OCI-LY3 (cell line): ENCODE measurements at regions not wholly inside any gene's neighbourhood (a gene's known extent, or its start where the extent isn't known, plus 50 kb on each side); places are given as distances from the start of the nearest gene placed in this dataset.

Experiments
- H2AFZ ChIP-seq: fragments of 200-600, 300-600 bp; shearing (Covaris generic); 2 replicates; pipeline ENCODE4 v1.6.0; 2014; ENCODE audit warnings: antibody characterized with exemption, low read depth, low read length
- H3K27ac ChIP-seq: fragments of 200-600, 300-600 bp; sonication (generic); 2 replicates; pipeline ENCODE4 v1.5.1; 2014; ENCODE audit warnings: mild to moderate bottlenecking, low read length, moderate library complexity, mixed read lengths
- H3K27me3 ChIP-seq: fragments of 200-600, 300-600 bp; sonication (generic); 2 replicates; pipeline ENCODE4 v1.6.1; 2014; ENCODE audit warnings: low read depth, low read length, mixed read lengths
- H3K36me3 ChIP-seq: fragments of 200-600, 300-600 bp; sonication (generic); replicated peaks from 2 replicates; pipeline ENCODE3; 2014; ENCODE audit warnings: low read depth, low read length, mixed read lengths
- H3K4me1 ChIP-seq: fragments of 300-600, 200-600 bp; sonication (generic); 2 replicates; pipeline ENCODE4 v1.6.1; 2014; ENCODE audit warnings: low read length, mixed read lengths
- H3K4me2 ChIP-seq: fragments of 200-600, 300-600 bp; sonication (generic); 2 replicates; pipeline ENCODE4 v1.6.1; 2014; ENCODE audit warnings: low read length, mixed read lengths
- H3K4me3 ChIP-seq: fragments of 300-600, 200-600 bp; sonication (generic); 2 replicates; pipeline ENCODE4 v1.5.1; 2014; ENCODE audit warnings: antibody characterized with exemption, mild to moderate bottlenecking, low read length, moderate library complexity
- H3K79me2 ChIP-seq: fragments of 300-600, 200-600 bp; shearing (Covaris generic); 2 replicates; pipeline ENCODE4 v1.6.1; 2014; ENCODE audit warnings: mild to moderate bottlenecking, low read length, mixed read lengths
- H3K9ac ChIP-seq: fragments of 300-600, 200-600 bp; shearing (Covaris generic); 2 replicates; pipeline ENCODE4 v1.6.0; 2014; ENCODE audit warnings: mild to moderate bottlenecking, low read length, moderate library complexity
- H3K9me3 ChIP-seq: fragments of 200-600, 300-600 bp; shearing (Covaris generic); 2 replicates; pipeline ENCODE4 v1.6.1; 2014; ENCODE audit warnings: low read length, mixed read lengths; ENCODE audit not compliant: insufficient read depth
- H4K20me1 ChIP-seq: fragments of 200-600, 300-600 bp; sonication (generic); 2 replicates; pipeline ENCODE4 v1.6.1; 2016; ENCODE audit warnings: low read length, mixed read lengths; ENCODE audit not compliant: insufficient read depth
- EZH2phosphoT487 ChIP-seq: fragments of 200-600 bp; shearing (Covaris generic); IDR thresholded peaks from 2 replicates; pipeline ENCODE4 v1.6.1; 2018; ENCODE audit warnings: antibody characterized with exemption, mixed run types, low read depth
- TF ChIP-seq, protein P1 (sequence below): fragments of 200-600, 300-600 bp; sonication (generic); IDR thresholded peaks from 2 replicates; pipeline ENCODE4 v1.5.1; 2014; ENCODE audit warnings: antibody characterized with exemption, low read length, low read depth

DNA sequence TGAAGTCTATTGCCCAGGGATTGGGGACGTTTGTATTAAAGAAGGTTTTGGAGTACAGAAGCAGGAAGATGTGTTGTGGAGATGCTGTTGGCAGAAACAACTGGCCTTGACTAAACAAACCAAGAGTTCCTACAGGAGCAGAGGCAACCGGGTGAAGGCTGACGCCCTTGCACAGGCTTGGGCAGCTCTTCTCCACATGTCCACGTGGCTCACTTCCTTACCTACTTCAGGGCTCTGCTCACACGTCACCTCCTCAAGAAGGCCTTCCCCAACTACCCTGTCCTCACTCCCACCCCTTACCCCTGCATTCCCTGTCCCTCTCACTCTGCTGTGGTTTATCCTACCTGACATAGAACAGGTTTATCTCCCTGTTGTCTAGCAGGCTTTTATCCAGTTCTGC is 59.9 kb upstream of the JAZF1 start:
- H3K4me2 ChIP-seq, result no peak overlapping the region
- H4K20me1 ChIP-seq, result no peaks in the 10 kb centered on the region
- H3K4me1 ChIP-seq, result peaks cover 9% of the 10 kb centered on the region
- no peak overlapping the region for H2AFZ ChIP-seq
- H3K4me3 ChIP-seq, result no peak overlapping the region
- H3K9me3 ChIP-seq, result no peaks in the 10 kb centered on the region
- no peak overlapping the region for H3K27ac ChIP-seq
- no peaks in the 10 kb centered on the region for H3K27me3 ChIP-seq
- no peak overlapping the region for H3K9ac ChIP-seq
- TF ChIP-seq, protein P1, sequence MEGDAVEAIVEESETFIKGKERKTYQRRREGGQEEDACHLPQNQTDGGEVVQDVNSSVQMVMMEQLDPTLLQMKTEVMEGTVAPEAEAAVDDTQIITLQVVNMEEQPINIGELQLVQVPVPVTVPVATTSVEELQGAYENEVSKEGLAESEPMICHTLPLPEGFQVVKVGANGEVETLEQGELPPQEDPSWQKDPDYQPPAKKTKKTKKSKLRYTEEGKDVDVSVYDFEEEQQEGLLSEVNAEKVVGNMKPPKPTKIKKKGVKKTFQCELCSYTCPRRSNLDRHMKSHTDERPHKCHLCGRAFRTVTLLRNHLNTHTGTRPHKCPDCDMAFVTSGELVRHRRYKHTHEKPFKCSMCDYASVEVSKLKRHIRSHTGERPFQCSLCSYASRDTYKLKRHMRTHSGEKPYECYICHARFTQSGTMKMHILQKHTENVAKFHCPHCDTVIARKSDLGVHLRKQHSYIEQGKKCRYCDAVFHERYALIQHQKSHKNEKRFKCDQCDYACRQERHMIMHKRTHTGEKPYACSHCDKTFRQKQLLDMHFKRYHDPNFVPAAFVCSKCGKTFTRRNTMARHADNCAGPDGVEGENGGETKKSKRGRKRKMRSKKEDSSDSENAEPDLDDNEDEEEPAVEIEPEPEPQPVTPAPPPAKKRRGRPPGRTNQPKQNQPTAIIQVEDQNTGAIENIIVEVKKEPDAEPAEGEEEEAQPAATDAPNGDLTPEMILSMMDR, result no peak
- TF ChIP-seq EZH2phosphoT487, result no peak
- H3K36me3 ChIP-seq, result no peaks in the 10 kb centered on the region
- H3K79me2 ChIP-seq, result no peaks in the 10 kb centered on the region

DNA sequence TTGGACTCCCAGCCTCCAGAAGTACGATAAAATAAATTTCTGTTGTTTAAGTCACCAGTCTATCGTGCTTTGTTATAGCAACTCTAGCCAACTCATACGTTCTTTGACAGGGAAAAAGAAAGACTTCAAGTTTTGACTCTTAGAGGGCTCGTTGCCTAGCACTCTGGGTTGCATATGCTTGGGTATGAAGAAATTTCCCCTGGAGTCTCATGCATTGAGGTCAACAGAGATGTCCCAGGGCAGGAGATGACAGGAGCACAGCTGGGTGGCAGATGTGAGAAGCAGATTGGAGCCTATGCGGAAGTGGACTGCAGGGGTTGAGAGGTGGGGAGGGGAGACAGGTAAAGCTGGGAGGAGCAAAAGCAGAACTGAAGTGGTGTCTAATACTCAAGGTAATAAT is 63.3 kb upstream of the JAZF1 start:
- Histone ChIP-seq H3K79me2 (no peaks in the 10 kb centered on the region), H3K36me3 (no peaks in the 10 kb centered on the region), H3K9ac (no peak overlapping the region), H2AFZ (no peak overlapping the region), H3K27me3 (no peaks in the 10 kb centered on the region), H3K4me1 (peaks cover 9% of the 10 kb centered on the region), H3K27ac (no peak overlapping the region), H3K4me2 (no peak overlapping the region), H3K4me3 (no peak overlapping the region), H4K20me1 (no peaks in the 10 kb centered on the region), H3K9me3 (no peaks in the 10 kb centered on the region)
- TF ChIP-seq EZH2phosphoT487, result no peak
- TF ChIP-seq, protein P1, result no peak

DNA sequence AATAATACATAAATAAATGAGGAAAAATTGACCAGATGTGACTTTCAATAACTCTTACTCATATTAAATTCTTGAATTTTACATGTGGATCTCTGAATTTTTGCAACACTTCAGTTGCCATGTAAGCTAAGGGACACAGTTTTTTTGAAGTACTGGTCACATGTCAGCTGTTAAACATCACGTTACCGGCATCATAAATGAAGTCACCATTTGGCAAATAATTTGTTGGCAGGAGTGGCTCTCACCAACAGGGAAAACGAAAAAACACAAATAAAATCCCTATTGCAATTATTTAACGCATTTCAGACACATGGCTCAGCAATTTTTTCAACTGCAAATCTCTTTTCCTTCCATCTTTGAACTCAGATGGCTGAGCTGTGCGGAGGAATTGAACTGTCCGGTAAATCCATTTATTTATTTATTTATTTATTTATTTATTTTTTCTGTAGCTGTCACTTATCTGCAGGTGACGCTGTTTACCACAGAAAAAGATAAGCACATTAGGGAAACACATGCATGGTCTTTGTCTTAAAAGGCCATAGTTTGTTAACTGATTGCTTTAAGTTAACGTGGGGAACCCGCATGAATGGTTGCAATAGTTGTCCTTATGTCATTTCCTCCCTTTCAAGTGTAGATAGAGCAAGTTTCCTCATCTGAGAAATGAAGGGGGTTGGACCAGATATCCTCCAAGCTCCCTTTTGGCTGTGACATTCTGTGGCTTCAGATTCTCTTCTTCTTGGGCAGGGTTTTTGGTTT is 64.7 kb upstream of the JAZF1 start:
- no peaks in the 10 kb centered on the region for H3K9me3 ChIP-seq
- no peaks in the 10 kb centered on the region for H3K36me3 ChIP-seq
- no peak overlapping the region for H3K9ac ChIP-seq
- no peaks in the 10 kb centered on the region for H4K20me1 ChIP-seq
- H3K79me2 ChIP-seq, result no peaks in the 10 kb centered on the region
- no peak overlapping the region for H2AFZ ChIP-seq
- H3K4me3 ChIP-seq, result no peak overlapping the region
- no peaks in the 10 kb centered on the region for H3K27me3 ChIP-seq
- no peak overlapping the region for H3K27ac ChIP-seq
- H3K4me2 ChIP-seq, result no peak overlapping the region
- TF ChIP-seq, protein P1, result no peak
- TF ChIP-seq EZH2phosphoT487, result no peak
- H3K4me1 ChIP-seq, result no peaks in the 10 kb centered on the region

DNA sequence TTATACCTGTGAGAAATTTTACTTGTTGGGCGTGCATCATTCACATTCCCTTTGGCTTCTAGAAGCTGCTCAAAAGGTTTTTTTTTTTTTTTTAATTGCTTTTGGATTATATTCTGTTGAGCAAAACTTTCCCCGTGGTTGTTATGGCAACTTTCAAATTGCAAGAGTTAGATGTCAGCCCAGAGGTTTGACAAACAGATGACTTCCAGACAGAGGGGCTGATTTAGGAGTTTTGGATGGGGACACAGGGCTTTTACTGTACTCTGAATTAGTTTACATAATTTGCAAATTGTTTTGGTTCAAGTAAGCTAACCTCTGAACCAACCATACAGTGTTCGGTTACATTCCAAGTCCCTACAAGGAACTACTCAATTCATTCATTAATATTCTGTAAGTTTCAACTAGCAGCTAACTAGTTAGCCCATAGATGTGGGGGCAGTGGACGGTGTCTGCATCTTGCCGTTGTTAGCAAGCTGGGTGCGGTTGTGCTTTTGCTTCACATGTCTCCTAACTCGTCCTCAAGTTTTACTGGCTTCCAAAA is 66.4 kb upstream of the JAZF1 start:
- Histone ChIP-seq H4K20me1 (no peaks in the 10 kb centered on the region), H3K4me3 (no peak overlapping the region), H3K27me3 (no peaks in the 10 kb centered on the region), H3K9ac (no peak overlapping the region), H2AFZ (no peak overlapping the region), H3K79me2 (no peaks in the 10 kb centered on the region), H3K9me3 (no peaks in the 10 kb centered on the region), H3K36me3 (no peaks in the 10 kb centered on the region), H3K4me2 (no peak overlapping the region), H3K27ac (no peak overlapping the region), H3K4me1 (no peaks in the 10 kb centered on the region)
- TF ChIP-seq EZH2phosphoT487, result no peak
- TF ChIP-seq, protein P1, result no peak
